ENCODE measurements at regions not wholly inside any gene's neighbourhood (a gene's known extent, or its start where the extent isn't known, plus 50 kb on each side); places are given as distances from the start of the nearest gene placed in this dataset.
"Not testable (repeated sequence)": the region's sequence is repeated elsewhere in the genome, so short reads cannot be mapped to it uniquely, and the experiment has no call there.

GRCh38 chr14:77985211-77985615 lies 185.0 kb upstream of the NRXN3 start:
- no peak for DNase-seq (ENCODE audit: low read depth, low spot score)
- no peak overlapping the region for H3K4me3 ChIP-seq (ENCODE audit: low read length)

- H3K4me3 ChIP-seq (ENCODE audit: low read length): no peak overlapping the region
Measured at GRCh38 chr14:77986773-77987172, 183.4 kb upstream of the NRXN3 start.

GRCh38 chr14:77988096-77988870 lies 181.9 kb upstream of the NRXN3 start:
- no peak overlapping the region for H3K4me3 ChIP-seq (ENCODE audit: low read length)

More at GRCh38 chr14:77986773-77987172, 183.4 kb upstream of the NRXN3 start:
- no peak for DNase-seq (ENCODE audit: low read depth, low spot score)

GRCh38 chr14:77988970-77989369 lies 181.2 kb upstream of the NRXN3 start:
- no peak overlapping the region for H3K4me3 ChIP-seq (ENCODE audit: low read length)
- no peak for DNase-seq (ENCODE audit: low read depth, low spot score)

More at GRCh38 chr14:77988096-77988870, 181.9 kb upstream of the NRXN3 start:
- DNase-seq (ENCODE audit: low read depth, low spot score): no peak

GRCh38 chr14:77989441-77989991 lies 180.7 kb upstream of the NRXN3 start:
- DNase-seq (ENCODE audit: low read depth, low spot score): no peak

GRCh38 chr14:77990337-77990736 lies 179.8 kb upstream of the NRXN3 start:
- DNase-seq (ENCODE audit: low read depth, low spot score): no peak
- no peak overlapping the region for H3K4me3 ChIP-seq (ENCODE audit: low read length)

More at GRCh38 chr14:77989441-77989991, 180.7 kb upstream of the NRXN3 start:
- H3K4me3 ChIP-seq (ENCODE audit: low read length): no peak overlapping the region

GRCh38 chr14:77991128-77991772 lies 178.9 kb upstream of the NRXN3 start:
- no peak overlapping the region for H3K4me3 ChIP-seq (ENCODE audit: low read length)
- DNase-seq (ENCODE audit: low read depth, low spot score): peak; percentile 9

- no peak for DNase-seq (ENCODE audit: low read depth, low spot score)
- no peak overlapping the region for H3K4me3 ChIP-seq (ENCODE audit: low read length)
Measured at GRCh38 chr14:78005325-78005724, 164.8 kb upstream of the NRXN3 start.

GRCh38 chr14:78007160-78007559 lies 163.0 kb upstream of the NRXN3 start:
- DNase-seq (ENCODE audit: low read depth, low spot score): no peak
- no peak overlapping the region for H3K4me3 ChIP-seq (ENCODE audit: low read length)

GRCh38 chr14:78010688-78011087 lies 159.5 kb upstream of the NRXN3 start:
- no peak overlapping the region for H3K4me3 ChIP-seq (ENCODE audit: low read length)
- no peak for DNase-seq (ENCODE audit: low read depth, low spot score)

- H3K4me3 ChIP-seq (ENCODE audit: low read length); DNase-seq (ENCODE audit: low read depth, low spot score): not testable (repeated sequence)
Measured at GRCh38 chr14:78013911-78014310, 156.3 kb upstream of the NRXN3 start.

- no peak overlapping the region for H3K4me3 ChIP-seq (ENCODE audit: low read length)
- DNase-seq (ENCODE audit: low read depth, low spot score): no peak
Measured at GRCh38 chr14:78016532-78016931, 153.6 kb upstream of the NRXN3 start.

GRCh38 chr14:78018283-78018682 lies 151.9 kb upstream of the NRXN3 start:
- DNase-seq (ENCODE audit: low read depth, low spot score): no peak
- no peak overlapping the region for H3K4me3 ChIP-seq (ENCODE audit: low read length)

- H3K4me3 ChIP-seq (ENCODE audit: low read length): no peak overlapping the region
- peak; percentile 67 for DNase-seq (ENCODE audit: low read depth, low spot score)
Measured at GRCh38 chr14:78022059-78022458, 148.1 kb upstream of the NRXN3 start.

GRCh38 chr14:78023112-78023511 lies 147.1 kb upstream of the NRXN3 start:
- no peak overlapping the region for H3K4me3 ChIP-seq (ENCODE audit: low read length)
- DNase-seq (ENCODE audit: low read depth, low spot score): no peak

GRCh38 chr14:78028471-78028870 lies 141.7 kb upstream of the NRXN3 start:
- no peak for DNase-seq (ENCODE audit: low read depth, low spot score)
- H3K4me3 ChIP-seq (ENCODE audit: low read length): no peak overlapping the region

- no peak overlapping the region for H3K4me3 ChIP-seq (ENCODE audit: low read length)
- no peak for DNase-seq (ENCODE audit: low read depth, low spot score)
Measured at GRCh38 chr14:78029601-78030372, 140.4 kb upstream of the NRXN3 start.

- DNase-seq (ENCODE audit: low read depth, low spot score): no peak
- H3K4me3 ChIP-seq (ENCODE audit: low read length): no peak overlapping the region
Measured at GRCh38 chr14:78043349-78043748, 126.8 kb upstream of the NRXN3 start.

GRCh38 chr14:78048120-78048519 lies 122.1 kb upstream of the NRXN3 start:
- H3K4me3 ChIP-seq (ENCODE audit: low read length): no peak overlapping the region
- DNase-seq (ENCODE audit: low read depth, low spot score): peak; percentile 17

GRCh38 chr14:78056890-78057289 lies 113.3 kb upstream of the NRXN3 start:
- H3K4me3 ChIP-seq (ENCODE audit: low read length); DNase-seq (ENCODE audit: low read depth, low spot score): not testable (repeated sequence)

Measured in Jurkat, Clone E6-1 (cell line).